GM12878 (cell line): ENCODE measurements at regions not wholly inside any gene's neighbourhood (a gene's known extent, or its start where the extent isn't known, plus 50 kb on each side); places are given as distances from the start of the nearest gene placed in this dataset.
"Not testable (repeated sequence)": the region's sequence is repeated elsewhere in the genome, so short reads cannot be mapped to it uniquely, and the experiment has no call there.

Source experiments
- CREB1 ChIP-seq: IDR thresholded peaks from 2 replicates; pipeline ENCODE4 v1.6.1; 2012; ENCODE audit warnings: low read depth, mild to moderate bottlenecking, inconsistent platforms
- EP300 ChIP-seq, 2 experiments: fragments of 150-350 bp in 1 of 2; IDR thresholded peaks; 2 replicates each; pipeline ENCODE4 v1.6.1; 2011 to 2012; ENCODE audit warnings: low read depth in 2 of 2, low read length in 2 of 2, borderline replicate concordance in 1 of 2, improper control_type of control experiment in 1 of 2, inconsistent platforms in 1 of 2; ENCODE audit not compliant: control insufficient read depth in 1 of 2
- ETV6 ChIP-seq, 2 experiments: fragments of 450-650 bp in 1 of 2; IDR thresholded peaks in 1 of 2; conservative IDR thresholded peaks in 1 of 2; 2 replicates each; pipeline ENCODE4 v1.6.1; 2014; ENCODE audit warnings: antibody characterized with exemption in 1 of 2, borderline replicate concordance in 1 of 2, low read depth in 1 of 2, mild to moderate bottlenecking in 1 of 2, moderate library complexity in 1 of 2
- EZH2 ChIP-seq: IDR thresholded peaks from 2 replicates; pipeline ENCODE4 v1.6.1; 2012; ENCODE audit warnings: low read depth, mild to moderate bottlenecking, control low read depth, inconsistent platforms, low read length, borderline replicate concordance; ENCODE audit not compliant: control insufficient read depth
- HDAC2 ChIP-seq: fragments of 200-600 bp; sonication (generic); IDR thresholded peaks from 2 replicates; pipeline ENCODE4 v1.6.1; 2017
- MTA2 ChIP-seq: fragments of 450-650 bp; IDR thresholded peaks from 2 replicates; pipeline ENCODE4 v1.6.1; 2016; ENCODE audit warnings: low read depth, mild to moderate bottlenecking, moderate library complexity
- POLR2AphosphoS5 ChIP-seq: IDR thresholded peaks from 2 replicates; pipeline ENCODE4 v1.6.1; 2011; ENCODE audit warnings: mild to moderate bottlenecking, low read length, inconsistent platforms
- RAD21 ChIP-seq: IDR thresholded peaks from 2 replicates; pipeline ENCODE4 v1.6.1; 2011; ENCODE audit warnings: mild to moderate bottlenecking, low read depth, low read length, moderate library complexity; ENCODE audit not compliant: insufficient read depth
- SP1 ChIP-seq: IDR thresholded peaks from one replicate; pipeline ENCODE4 v1.6.1; 2011; ENCODE audit warnings: low read depth, low read length
- SPI1 ChIP-seq: IDR thresholded peaks from 2 replicates; pipeline ENCODE4 v1.6.1; 2011; ENCODE audit warnings: low read depth, mild to moderate bottlenecking, low read length, moderate library complexity, borderline replicate concordance; ENCODE audit not compliant: insufficient read depth
- SREBF2 ChIP-seq: IDR thresholded peaks from 2 replicates; pipeline ENCODE4 v1.6.1; 2012; ENCODE audit warnings: mild to moderate bottlenecking, low read length
- TCF12 ChIP-seq: IDR thresholded peaks from 2 replicates; pipeline ENCODE4 v1.6.1; 2011; ENCODE audit warnings: low read depth, mild to moderate bottlenecking, low read length
- TF ChIP-seq, protein P1 (sequence below), 3 experiments: IDR thresholded peaks in 2 of 3; conservative IDR thresholded peaks in 1 of 3; 2 replicates each; pipeline ENCODE4 v1.5.1; 2011; ENCODE audit warnings: low read depth in 3 of 3, low read length in 3 of 3, mild to moderate bottlenecking in 3 of 3, control low read depth in 2 of 3, moderate library complexity in 2 of 3, inconsistent platforms in 1 of 3, mixed read lengths in 1 of 3; ENCODE audit not compliant: control insufficient read depth in 2 of 3, insufficient read depth in 1 of 3; ENCODE audit errors: extremely low read depth in 1 of 3

DNA sequence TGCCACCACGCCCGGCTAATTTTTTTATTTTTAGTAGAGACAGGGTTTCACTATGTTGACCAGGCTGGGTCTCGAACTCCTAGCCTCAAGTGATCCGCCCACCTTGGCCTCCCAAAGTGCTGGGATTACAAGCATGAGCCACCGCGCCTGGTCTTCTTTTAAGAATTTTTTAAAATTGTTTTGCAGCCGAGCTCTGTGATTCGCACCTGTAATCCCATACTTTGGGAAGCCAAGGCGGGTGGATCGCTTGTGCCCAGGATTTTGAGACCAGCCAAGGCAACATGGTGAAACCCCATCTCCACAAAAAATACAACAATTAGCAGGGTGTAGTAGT is 73.3 kb downstream of the SOX9 start:
- TF ChIP-seq, protein P1, sequence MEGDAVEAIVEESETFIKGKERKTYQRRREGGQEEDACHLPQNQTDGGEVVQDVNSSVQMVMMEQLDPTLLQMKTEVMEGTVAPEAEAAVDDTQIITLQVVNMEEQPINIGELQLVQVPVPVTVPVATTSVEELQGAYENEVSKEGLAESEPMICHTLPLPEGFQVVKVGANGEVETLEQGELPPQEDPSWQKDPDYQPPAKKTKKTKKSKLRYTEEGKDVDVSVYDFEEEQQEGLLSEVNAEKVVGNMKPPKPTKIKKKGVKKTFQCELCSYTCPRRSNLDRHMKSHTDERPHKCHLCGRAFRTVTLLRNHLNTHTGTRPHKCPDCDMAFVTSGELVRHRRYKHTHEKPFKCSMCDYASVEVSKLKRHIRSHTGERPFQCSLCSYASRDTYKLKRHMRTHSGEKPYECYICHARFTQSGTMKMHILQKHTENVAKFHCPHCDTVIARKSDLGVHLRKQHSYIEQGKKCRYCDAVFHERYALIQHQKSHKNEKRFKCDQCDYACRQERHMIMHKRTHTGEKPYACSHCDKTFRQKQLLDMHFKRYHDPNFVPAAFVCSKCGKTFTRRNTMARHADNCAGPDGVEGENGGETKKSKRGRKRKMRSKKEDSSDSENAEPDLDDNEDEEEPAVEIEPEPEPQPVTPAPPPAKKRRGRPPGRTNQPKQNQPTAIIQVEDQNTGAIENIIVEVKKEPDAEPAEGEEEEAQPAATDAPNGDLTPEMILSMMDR (IDR thresholded peaks at IDR 0.05 in 2 of 3, conservative IDR thresholded peaks at IDR 0.05 in 1 of 3; ENCODE audit: control insufficient read depth in 2 of 3, extremely low read depth in 1 of 3, insufficient read depth in 1 of 3, low read depth in 3 of 3, low read length in 3 of 3) = not testable (repeated sequence)
- TF ChIP-seq ETV6 (conservative IDR thresholded peaks at IDR 0.05 in 1 of 2, IDR thresholded peaks at IDR 0.05 in 1 of 2; ENCODE audit: borderline replicate concordance in 1 of 2, low read depth in 1 of 2); TCF12; EP300 (IDR thresholded peaks at IDR 0.05; ENCODE audit: borderline replicate concordance in 1 of 2, control insufficient read depth in 1 of 2, low read depth in 2 of 2, low read length in 2 of 2); POLR2AphosphoS5; CREB1; MTA2; SP1; HDAC2; SREBF2; SPI1; RAD21; EZH2: not testable (repeated sequence)
